Gastroesophageal sphincter (tissue), 3 donors: ENCODE measurements at regions not wholly inside any gene's neighbourhood (a gene's known extent, or its start where the extent isn't known, plus 50 kb on each side); places are given as distances from the start of the nearest gene placed in this dataset.

Experiments used
- EP300 ChIP-seq: sonication (generic); formaldehyde crosslinking; IDR thresholded peaks from one replicate; pipeline ENCODE4 v1.6.1; 2017; ENCODE audit warnings: antibody characterized with exemption, mild to moderate bottlenecking
- POLR2A ChIP-seq, 2 donors: fragments of 450-650 bp; IDR thresholded peaks; one replicate each; pipeline ENCODE4 v1.6.1; 2017; ENCODE audit warnings: antibody characterized with exemption in 2 of 2, mild to moderate bottlenecking in 2 of 2, moderate library complexity in 1 of 2
- POLR2AphosphoS5 ChIP-seq: sonication (generic); formaldehyde crosslinking; IDR thresholded peaks from one replicate; pipeline ENCODE4 v1.6.1; 2017; ENCODE audit warnings: antibody characterized with exemption
- TF ChIP-seq, protein P1 (sequence below), 4 experiments: fragments of 200-600 bp in 2 of 4; fragments of 450-650 bp in 2 of 4; sonication (generic) in 1 of 4; IDR thresholded peaks; one replicate each; pipeline ENCODE4 v1.5.1; 2017 to 2019; ENCODE audit warnings: antibody characterized with exemption in 4 of 4, mild to moderate bottlenecking in 2 of 4, moderate library complexity in 2 of 4

- TF ChIP-seq POLR2A (IDR thresholded peaks at IDR 0.05) (no peak), POLR2AphosphoS5 (no peak), EP300 (no peak)
- TF ChIP-seq, protein P1, sequence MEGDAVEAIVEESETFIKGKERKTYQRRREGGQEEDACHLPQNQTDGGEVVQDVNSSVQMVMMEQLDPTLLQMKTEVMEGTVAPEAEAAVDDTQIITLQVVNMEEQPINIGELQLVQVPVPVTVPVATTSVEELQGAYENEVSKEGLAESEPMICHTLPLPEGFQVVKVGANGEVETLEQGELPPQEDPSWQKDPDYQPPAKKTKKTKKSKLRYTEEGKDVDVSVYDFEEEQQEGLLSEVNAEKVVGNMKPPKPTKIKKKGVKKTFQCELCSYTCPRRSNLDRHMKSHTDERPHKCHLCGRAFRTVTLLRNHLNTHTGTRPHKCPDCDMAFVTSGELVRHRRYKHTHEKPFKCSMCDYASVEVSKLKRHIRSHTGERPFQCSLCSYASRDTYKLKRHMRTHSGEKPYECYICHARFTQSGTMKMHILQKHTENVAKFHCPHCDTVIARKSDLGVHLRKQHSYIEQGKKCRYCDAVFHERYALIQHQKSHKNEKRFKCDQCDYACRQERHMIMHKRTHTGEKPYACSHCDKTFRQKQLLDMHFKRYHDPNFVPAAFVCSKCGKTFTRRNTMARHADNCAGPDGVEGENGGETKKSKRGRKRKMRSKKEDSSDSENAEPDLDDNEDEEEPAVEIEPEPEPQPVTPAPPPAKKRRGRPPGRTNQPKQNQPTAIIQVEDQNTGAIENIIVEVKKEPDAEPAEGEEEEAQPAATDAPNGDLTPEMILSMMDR (IDR thresholded peaks at IDR 0.05), result no peak
Observed at GRCh38 chr6:74096329-74096728, 400.3 kb downstream of the CD109 start.
